HG03432 (cell line): ENCODE measurements at regions not wholly inside any gene's neighbourhood (a gene's known extent, or its start where the extent isn't known, plus 50 kb on each side); places are given as distances from the start of the nearest gene placed in this dataset.

Experiments
- ATAC-seq: cut with Tn5 transposase; IDR thresholded peaks from one replicate; pipeline ENCODE4 v1.9.1; 2021; ENCODE audit warnings: mild to moderate bottlenecking, moderate library complexity; ENCODE audit not compliant: unreplicated experiment

DNA sequence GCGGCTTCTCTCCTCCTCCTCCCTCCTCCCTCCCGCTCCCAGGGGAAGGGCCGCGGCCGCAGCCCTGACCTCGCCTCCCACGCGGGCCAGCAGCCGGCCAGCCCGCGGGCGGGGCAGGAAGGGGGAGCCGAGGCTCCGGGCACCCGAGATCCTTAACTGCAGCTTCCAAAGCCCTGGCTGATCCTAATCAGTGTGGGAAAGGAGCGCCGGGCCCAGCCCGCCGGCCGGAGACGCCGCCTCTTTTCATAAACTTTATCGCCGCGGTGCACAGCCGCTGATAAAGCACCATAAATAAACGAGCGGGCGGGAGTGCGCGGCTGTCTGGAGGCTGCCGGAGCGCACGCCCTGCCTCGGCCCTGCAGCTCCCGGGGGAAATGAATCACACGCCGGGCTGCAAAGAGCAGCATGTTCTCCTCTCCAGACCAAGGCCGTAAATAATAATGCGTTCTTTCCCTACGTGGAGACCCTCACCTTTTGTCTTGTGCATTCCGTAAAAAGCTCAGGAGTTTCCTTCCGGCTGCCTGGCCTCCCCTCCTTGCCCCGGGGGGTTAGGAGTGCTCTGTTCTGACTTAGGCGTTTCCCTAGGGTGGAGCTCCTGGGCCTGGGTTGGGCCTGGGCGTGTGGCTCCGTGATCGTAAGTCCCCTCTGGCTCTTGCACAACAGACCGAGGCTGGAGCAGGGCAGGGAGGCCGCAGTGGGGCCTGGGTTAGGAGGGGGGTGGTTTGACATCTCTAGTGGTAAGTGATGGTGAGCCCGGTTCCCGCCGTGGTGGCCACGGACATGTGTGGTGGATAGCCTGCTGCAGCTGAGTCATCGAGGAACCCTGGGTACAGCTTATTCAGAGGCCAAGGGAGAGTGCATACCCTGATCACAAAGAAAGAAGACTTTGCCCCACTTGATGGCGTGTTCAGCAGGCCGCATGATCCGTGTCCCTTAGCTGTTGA is 132.6 kb upstream of the HES1 start:
- peak; percentile 83 for ATAC-seq

DNA sequence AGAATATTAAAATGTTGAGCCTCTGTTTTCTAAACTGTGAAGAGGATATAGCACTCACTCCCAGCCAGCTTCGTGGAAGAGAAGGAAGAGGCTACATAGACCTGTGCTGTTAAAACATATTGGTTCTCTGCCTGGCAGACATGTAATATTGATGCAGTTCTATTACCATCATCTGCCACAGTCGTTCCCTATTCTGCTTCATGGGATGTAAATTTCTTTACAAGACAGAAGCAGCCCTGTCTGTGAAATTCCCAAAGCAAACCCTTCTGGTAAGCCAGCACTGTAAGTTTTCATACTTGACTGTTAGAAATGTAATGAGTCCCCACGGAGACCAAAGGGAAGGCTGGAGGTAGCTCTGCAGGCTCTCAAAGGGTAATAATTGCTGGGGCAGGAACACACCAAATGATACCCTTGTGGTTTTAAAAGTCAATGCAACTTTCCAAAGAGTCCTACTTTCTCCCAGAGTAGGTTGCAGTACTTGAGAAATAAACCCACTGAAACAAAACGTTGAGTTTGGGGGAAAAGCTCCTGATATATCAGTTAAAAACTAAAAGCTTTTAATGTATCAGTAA is 129.9 kb upstream of the HES1 start:
- ATAC-seq = no peak

DNA sequence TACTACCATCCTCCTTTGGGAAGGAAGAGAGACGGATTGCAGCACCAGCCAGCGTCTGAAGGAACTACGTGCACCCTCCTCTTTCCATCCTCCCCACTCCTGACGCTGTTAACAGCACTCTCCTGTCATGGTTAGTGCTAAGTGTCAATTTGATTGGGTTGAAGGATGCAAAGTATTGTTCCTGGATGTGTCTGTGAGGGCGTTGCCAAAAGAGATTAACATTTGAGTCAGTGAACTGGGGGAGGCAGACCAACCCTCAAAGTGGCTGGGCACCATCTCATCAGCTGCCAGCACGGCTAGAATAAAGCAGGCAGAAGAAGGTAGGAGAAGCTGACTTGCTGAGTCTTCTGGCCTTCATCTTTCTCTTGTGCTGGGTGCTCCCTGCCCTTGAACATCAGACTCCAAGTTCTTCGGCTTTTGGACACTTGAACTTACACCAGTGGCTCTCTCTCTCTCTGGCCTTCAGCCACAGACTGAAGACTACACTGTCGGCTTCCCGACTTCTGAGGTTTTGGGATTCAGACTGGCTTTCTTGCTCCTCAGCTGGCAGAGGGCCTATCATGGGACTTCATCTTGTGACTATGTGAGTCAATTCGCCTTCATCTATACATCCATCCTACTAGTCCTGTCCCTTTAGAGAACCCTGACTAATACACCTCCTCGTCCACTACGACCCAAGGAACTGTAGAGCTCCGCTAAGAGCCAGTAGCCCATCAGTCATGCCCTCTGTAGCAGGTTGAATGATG is 128.2 kb upstream of the HES1 start:
- no peak for ATAC-seq

DNA sequence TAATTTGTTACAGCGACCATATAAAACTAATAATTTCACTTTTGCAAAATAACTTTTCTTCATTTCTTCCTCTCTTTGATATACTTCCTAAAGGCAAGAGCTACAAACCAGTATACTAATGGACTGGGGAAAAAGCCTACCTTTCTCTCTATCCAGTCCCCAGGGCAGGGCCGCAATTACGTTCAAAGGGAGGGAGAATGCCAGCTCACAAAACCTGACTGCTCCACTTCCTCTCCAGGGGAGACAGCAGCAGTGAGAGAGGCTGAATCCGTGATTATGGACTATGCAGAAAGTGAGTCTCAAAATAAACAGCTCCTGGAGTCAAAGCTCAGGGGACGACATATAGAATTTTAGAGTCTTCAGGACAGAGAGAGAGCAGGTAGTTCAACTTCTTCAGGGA is 126.9 kb upstream of the HES1 start:
- no peak for ATAC-seq

DNA sequence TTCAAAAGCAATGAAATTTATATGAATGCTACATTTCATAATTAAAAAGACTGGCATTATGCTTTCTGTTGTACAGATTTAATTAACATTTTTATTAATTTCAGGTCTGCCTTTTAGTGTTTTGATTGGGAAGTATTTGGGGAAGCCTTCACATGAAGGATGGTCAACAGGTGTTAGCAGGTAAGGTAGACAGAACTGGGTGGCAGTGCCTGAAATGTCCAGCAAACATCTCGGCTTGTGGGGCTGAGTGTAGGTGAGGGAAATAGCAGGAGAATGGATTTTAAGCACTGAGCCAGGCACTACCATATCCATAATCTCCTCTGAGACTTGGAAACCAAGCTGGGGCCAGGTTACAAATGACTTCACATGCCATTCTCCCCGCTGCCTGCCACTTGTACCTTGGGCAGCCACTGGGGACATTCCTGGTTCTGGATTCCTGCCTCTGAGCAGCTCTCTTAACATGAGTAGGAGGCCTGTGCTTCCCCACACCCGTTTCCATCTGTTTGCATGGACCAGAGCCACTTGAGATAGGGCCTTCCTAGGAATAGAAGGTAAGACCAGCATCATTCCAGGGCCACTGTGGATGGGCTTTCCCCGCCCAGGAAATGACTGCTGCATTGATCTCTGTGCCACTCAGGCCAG is 125.9 kb upstream of the HES1 start:
- no peak for ATAC-seq

DNA sequence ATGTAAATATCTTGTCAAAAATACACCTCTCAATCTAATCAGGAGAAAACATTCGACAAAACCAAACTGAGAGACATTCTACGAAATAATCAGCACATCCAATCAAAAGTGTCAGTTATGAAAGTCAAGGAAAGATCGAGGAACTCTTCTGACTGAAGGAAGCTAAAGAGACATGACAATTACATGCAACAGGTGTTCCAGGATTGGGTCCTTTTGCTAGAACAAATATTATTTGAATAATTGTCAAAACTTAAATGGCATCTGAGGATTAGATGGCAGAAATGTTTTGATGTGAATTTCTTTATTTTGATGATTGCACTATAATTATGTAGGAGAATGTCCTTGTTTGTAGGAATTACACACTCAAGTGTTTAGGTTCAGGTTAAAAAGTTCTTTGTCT is 124.1 kb upstream of the HES1 start:
- ATAC-seq = no peak

DNA sequence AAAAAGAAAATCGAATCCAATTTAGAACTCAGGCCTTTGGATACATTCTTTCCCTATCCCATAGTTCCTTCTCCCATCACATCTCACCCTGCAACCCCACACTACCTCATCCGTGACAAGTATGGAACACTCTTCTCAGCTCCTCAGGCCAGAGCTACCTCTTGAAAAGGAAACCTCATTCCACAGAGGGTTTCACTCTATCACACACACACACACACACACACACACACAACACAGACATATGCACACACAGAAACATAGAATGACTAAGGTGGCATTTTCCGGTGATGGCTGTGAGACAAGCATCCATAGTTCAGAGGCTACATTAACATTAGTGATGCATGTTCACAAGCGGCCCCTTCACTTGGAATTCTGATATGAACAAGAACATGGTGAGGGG is 122.0 kb upstream of the HES1 start:
- no peak for ATAC-seq

DNA sequence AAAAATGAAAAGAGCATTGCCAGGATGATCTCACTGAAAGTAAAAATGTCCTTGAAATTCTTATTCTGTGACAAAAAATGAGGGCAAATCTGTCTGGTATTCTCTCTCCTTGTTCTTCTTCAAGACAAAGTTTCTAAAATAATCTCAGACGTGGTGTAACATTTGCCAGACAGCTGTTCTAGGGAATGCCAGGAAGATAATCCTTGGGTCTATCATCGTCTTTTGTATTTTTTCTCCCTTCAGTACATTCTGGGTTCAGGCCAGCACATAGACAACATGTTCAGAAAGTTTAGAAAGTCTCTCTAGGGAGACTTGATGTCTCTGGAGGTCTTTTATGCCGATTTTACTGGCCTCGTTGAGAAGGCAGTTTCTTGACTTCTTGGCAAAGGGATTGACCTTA is 121.2 kb upstream of the HES1 start:
- ATAC-seq = no peak

DNA sequence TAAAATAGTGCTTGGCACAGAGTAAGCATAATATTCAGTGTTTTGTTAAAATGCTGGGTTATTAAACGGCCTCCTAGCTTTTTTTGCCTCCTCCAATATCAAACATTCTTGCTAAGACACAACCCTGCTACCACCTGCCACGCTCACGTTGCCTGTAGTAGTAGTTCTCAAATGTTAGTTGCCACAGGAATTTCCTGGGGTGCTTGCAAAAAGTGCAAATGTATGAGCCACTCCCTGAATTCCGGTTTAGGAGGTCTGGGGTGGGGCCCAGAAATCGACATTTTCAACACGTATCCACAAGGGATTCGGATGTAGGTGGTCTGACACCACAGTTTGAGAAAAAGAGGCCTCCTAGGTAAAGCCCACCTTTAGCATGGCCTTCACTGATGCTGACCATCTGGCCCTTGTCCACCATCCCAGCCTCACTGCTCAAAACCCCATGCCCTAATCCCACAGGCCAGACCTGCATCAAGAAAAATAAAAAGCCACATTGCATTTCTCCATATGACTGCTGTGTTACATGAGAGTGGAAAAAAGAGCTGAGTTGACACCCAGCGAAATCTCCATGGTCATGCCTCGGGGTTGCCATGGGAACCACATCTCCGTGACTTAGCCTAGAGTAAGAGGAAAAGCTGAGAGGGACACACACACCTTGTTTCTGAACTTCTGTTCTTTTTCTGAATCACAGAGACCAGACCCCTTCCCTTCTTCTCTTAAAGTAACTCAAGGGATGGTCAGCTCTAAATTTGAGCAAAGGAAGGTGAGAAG is 116.4 kb upstream of the HES1 start:
- no peak for ATAC-seq

DNA sequence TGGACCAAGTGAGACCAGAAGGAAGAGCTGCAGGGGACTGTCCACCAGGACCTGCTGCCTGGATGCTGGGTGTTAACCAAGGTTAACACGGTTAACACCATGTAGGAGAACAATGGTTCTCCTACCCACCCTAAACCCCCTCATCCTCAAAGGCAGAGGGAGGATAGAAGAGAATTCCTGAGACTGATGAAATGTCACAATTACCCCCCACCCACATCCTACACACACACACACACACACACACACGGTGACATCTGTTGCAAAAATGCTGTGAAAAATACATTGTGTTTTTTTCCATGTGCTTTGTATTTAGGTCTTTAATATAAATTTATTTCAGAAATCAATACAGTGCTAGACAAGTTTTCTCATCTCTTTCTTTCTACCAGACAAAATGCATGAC is 113.9 kb upstream of the HES1 start:
- no peak for ATAC-seq

DNA sequence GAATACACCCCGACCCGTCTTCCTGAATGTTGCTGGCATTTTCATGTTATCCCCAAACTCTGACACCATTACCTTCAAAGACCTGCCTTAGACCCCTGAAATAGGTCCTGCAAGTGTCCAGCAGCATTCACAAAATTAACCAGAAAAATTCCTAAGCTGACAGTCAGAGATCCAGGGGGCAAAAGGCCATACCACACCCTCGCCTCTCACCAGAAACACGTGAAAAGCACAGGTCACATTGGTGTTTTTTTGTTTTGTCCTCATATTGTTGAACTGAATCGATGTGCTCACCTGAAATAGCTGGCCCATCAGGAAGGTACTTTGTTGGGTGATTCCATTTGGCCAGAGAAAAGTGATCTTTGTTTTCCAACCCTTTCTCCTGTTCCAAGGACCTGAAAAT is 113.1 kb upstream of the HES1 start:
- ATAC-seq = no peak

DNA sequence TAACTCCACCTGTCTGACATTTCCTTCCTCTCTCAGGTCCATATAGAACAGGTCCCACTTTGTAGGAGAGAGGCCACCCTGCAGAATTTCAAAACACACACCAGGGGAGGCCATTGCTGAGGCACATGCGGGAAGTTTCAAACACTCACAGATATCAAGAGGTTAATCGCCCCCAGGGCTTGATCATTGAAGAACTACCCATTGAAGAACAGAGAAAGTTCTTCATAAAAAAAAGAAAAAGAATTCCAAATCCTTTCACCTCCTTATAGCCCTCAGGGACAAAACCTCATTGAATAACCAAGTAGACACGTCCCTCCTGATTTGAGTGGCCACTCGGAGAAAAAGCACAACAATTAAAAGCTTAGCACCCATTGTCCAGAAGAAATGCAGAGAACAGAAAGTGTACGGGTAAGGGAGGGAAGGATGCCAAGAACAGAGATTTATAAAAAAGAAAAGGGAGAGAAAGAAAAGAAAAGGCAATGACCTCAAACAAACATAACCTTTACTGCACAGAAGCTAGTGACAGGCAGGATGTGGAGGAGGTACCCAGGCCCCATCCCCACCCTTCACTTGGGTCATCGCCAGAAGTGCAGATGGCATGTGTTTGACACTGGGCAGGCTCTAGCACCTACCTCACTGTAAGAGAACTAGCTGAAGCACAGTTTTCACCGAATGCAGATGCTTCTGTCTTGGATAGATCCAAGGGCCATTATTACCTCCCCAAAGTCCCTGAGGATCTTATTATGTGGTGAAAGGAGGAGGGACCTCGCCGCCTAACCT is 112.3 kb upstream of the HES1 start:
- ATAC-seq = no peak

DNA sequence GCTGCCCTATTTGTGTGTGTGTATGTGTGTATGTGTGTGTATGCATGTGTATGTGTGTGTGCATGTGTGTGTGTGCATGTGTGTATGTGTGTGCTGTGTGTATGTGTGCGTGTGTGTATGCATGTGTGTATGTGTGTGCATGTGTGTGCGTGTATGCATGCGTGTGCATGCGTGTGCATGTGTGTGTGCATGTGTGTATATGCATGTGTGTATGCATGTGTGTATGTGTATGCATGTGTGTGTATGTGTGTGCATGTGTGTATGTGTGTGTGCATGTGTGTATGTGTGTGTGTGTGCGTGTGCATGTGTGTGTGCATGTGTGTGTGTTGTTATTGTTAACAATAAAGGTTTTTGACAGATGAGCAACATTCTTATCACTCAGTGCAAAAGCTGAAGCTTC is 110.8 kb upstream of the HES1 start:
- ATAC-seq = no peak

DNA sequence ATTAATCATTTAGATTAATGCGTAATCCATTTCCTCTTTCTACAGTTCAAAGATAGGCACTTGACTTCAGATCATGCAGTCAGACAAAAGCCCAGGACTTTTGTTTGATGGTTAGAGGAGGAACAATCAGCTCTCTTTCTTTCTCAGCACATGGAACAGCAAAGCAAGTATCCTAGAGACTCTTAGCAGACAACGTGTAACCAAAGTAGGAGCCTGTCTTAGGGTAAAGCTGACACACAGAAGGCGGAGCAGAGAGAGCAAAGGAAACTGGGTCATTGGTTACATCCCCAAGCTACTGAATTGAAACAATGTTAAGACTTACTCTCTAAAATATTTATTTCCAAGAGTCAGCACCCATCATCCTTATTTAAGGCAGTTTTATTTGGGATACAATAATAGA is 110.0 kb upstream of the HES1 start:
- ATAC-seq = no peak

DNA sequence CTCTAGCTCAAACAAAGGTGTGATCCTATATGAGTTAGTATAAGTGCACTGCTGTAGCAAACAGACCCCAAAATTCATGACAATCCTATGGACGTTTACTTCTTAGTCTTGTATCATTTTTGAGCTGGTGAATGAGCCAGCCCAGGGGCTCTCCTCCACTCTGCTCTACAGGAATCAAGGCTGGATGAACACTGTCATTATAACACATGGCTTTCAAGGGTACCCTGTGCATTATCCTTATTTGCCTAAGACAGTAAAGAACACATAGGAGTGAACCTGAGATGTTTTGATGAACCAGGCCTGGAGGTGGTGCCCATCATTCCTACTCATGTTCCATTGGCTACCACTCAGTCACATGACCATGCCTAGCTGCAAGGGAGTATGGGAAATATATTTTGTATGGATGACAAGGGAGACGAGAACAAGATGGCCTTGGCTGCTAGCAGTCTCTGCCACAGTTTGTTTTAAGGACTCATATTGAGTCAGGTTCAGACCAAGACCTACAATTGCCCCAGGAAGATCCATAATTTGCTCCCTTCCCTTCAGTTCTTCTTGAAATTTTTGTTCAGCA is 107.4 kb upstream of the HES1 start:
- ATAC-seq = no peak

DNA sequence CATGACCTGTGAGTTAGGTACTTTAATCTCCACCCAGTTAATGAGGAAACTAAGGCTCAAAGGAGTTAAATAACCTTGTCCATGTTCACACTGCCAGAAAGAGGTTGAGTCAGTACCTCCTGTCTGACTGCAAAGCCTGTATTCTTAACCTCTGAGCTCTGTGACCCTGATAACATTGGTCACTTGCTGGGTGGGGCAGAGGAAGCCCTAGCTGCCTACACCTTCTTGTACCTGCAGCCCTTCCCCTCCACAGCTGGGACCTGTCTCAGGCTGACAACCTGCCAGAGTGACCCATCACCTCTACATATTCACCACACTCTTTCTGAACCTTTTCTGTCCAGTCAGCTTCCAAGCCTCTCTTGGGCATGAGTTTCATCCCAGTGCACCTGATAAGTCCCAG is 106.1 kb upstream of the HES1 start:
- ATAC-seq = no peak

DNA sequence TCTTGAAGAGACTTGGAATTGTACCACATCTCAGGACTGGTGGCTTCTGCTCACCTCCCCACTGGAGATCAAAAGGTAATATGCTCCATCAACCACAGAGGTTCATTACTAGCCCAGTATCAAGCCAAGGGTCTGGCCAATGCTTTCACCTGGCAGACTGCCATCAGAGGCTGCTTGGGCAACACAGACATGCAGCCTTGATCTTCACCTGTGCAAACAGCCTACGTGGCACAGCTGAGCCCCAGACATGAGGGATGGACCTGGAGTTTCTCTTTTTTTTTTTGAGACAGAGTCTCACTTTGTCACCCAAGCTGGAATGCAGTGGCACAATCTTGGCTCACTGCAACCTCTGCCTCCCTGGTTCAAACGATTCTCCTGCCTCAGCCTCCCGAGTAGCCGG is 105.6 kb upstream of the HES1 start:
- no peak for ATAC-seq

DNA sequence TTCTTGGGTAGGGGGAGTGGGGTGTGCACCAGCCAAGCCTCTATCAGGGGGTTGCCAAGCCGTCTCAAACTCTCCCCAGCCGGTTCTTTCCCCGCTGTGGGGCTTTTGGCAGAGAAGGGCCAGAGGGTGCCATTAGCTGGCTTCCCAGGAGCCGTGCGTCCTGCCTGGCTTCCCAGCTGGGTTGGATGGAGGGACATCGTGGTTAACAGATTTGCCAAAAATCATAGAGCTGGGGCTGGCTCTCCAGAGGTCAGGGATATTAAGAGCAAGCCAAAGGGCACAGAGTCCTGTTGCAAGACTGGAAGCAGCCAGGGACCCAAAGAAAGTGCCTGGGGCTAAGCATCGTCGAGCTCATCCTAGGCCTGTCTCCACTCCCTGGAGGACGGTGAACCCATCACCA is 104.6 kb upstream of the HES1 start:
- no peak for ATAC-seq

DNA sequence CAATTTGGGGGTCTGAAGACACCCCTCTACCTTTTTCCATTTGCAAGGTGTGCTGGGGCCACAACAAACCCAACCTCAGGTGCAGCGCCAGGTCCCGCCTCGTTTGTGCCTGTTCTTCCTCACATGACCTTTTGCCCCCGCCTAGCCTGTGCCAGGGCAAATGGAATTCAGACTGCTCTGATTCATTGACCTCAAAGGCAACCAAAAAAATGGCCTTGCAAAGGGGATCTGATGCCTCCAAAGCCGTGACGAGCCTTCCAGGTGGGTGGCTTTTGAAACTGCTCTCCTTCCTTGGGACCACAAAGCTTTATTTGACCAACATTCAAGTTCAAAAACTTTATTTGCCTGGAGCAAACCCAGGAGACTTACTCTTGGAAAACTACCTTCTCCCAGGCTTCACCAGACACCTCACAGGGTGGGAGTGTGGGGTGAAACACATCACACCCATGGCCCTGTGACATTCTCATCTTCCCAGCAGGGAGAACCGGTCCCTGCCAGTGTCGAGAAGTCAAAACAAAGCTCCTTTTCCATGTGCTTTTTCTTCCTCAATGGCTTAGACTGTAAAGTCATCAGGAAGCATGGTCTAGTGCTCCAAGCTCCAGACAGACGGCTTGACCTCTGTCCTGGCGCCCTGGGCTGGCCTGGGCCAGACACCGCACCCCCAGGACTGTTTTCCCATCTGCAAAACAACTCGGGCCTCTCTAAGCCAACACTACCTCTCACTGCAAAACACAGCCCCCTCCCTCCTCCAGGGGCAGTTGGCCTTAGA is 103.9 kb upstream of the HES1 start:
- ATAC-seq = no peak
